SK-N-SH treated with all-trans-retinoic acid at 6 μM for 48 hours (cell line): ENCODE measurements at regions not wholly inside any gene's neighbourhood (a gene's known extent, or its start where the extent isn't known, plus 50 kb on each side); places are given as distances from the start of the nearest gene placed in this dataset.

Experiments
- ATAC-seq: fragments of 200-7000 bp; cut with Tn5 transposase; 3 replicates; pipeline ENCODE4 v1.9.1; 2020; ENCODE audit warnings: mild to moderate bottlenecking, moderate library complexity
- ARNTL ChIP-seq: fragments of 450-650 bp; formaldehyde crosslinking; IDR thresholded peaks from 2 replicates; pipeline ENCODE4 v1.5.0; 2020; ENCODE audit warnings: low read depth, mild to moderate bottlenecking, moderate library complexity, borderline replicate concordance
- BACH2 ChIP-seq: fragments of 250-450 bp; sonication (Bioruptor Pico); IDR thresholded peaks from 2 replicates; pipeline ENCODE4 v1.9.0; 2021; ENCODE audit warnings: mild to moderate bottlenecking, borderline replicate concordance
- CREB5 ChIP-seq: fragments of 250-450 bp; sonication (Bioruptor Pico); IDR thresholded peaks from 2 replicates; pipeline ENCODE4 v1.5.1; 2020; ENCODE audit warnings: low read depth, mild to moderate bottlenecking, moderate library complexity
- CSDC2 ChIP-seq: fragments of 250-450 bp; sonication (Bioruptor Pico); IDR thresholded peaks from 2 replicates; pipeline ENCODE4 v1.5.0; 2020; ENCODE audit warnings: mild to moderate bottlenecking, moderate library complexity
- ESRRG ChIP-seq: fragments of 250-450 bp; sonication (Bioruptor Pico); IDR thresholded peaks from 2 replicates; pipeline ENCODE4 v1.6.1; 2021; ENCODE audit warnings: mild to moderate bottlenecking
- GLIS3 ChIP-seq: fragments of 250-450 bp; sonication (Bioruptor Pico); IDR thresholded peaks from 2 replicates; pipeline ENCODE4 v1.5.0; 2020; ENCODE audit warnings: mild to moderate bottlenecking, moderate library complexity
- ISL1 ChIP-seq: fragments of 250-450 bp; sonication (Bioruptor Pico); IDR thresholded peaks from 2 replicates; pipeline ENCODE4 v2.1.2; 2022; ENCODE audit warnings: mild to moderate bottlenecking, moderate library complexity
- OSR1 ChIP-seq: fragments of 250-450 bp; sonication (Bioruptor Pico); IDR thresholded peaks from 2 replicates; pipeline ENCODE4 v1.8.0; 2022; ENCODE audit warnings: moderate library complexity, mild to moderate bottlenecking, inconsistent platforms
- PATZ1 ChIP-seq: fragments of 250-450 bp; sonication (Bioruptor Pico); IDR thresholded peaks from 2 replicates; pipeline ENCODE4 v1.8.0; 2020; ENCODE audit warnings: mild to moderate bottlenecking, moderate library complexity, borderline replicate concordance
- RARB ChIP-seq: fragments of 250-450 bp; sonication (Bioruptor Pico); IDR thresholded peaks from 2 replicates; pipeline ENCODE4 v1.8.0; 2021; ENCODE audit warnings: mild to moderate bottlenecking, moderate library complexity
- SNAI2 ChIP-seq: fragments of 250-450 bp; sonication (Bioruptor Pico); IDR thresholded peaks from 2 replicates; pipeline ENCODE4 v1.5.0; 2020; ENCODE audit warnings: mild to moderate bottlenecking, moderate library complexity
- TCF4 ChIP-seq: fragments of 250-450 bp; sonication (Bioruptor Pico); IDR thresholded peaks from 2 replicates; pipeline ENCODE4 v1.8.0; 2021; ENCODE audit warnings: mild to moderate bottlenecking, moderate library complexity, borderline replicate concordance
- TOX ChIP-seq: fragments of 250-450 bp; sonication (Bioruptor Pico); IDR thresholded peaks from 2 replicates; pipeline ENCODE4 v1.8.0; 2021; ENCODE audit warnings: mild to moderate bottlenecking, moderate library complexity, borderline replicate concordance
- ZFP3 ChIP-seq: fragments of 250-450 bp; sonication (Bioruptor Pico); IDR thresholded peaks from 2 replicates; pipeline ENCODE4 v1.5.0; 2020; ENCODE audit warnings: mild to moderate bottlenecking, moderate library complexity
- ZFP30 ChIP-seq: fragments of 450-650 bp; formaldehyde crosslinking; IDR thresholded peaks from 2 replicates; pipeline ENCODE4 v1.5.0; 2022; ENCODE audit warnings: mild to moderate bottlenecking, moderate library complexity
- ZNF70 ChIP-seq: fragments of 450-650 bp; formaldehyde crosslinking; IDR thresholded peaks from 2 replicates; pipeline ENCODE4 v1.5.0; 2020; ENCODE audit warnings: mild to moderate bottlenecking, moderate library complexity
- ZNF8 ChIP-seq: fragments of 450-650 bp; formaldehyde crosslinking; IDR thresholded peaks from 2 replicates; pipeline ENCODE4 v1.5.0; 2020; ENCODE audit warnings: mild to moderate bottlenecking, moderate library complexity
- TF ChIP-seq, protein P1 (sequence below): fragments of 250-450 bp; sonication (Bioruptor Pico); IDR thresholded peaks from 2 replicates; pipeline ENCODE4 v1.5.1; 2021; ENCODE audit warnings: mild to moderate bottlenecking, moderate library complexity
- TF ChIP-seq, protein P2 (sequence below): fragments of 250-450 bp; sonication (Bioruptor Pico); IDR thresholded peaks from 2 replicates; pipeline ENCODE4 v1.5.0; 2020; ENCODE audit warnings: mild to moderate bottlenecking, moderate library complexity
- TF ChIP-seq, protein P3 (sequence below): fragments of 250-450 bp; sonication (Bioruptor Pico); IDR thresholded peaks from 2 replicates; pipeline ENCODE4 v1.8.0; 2021; ENCODE audit warnings: low read depth, mild to moderate bottlenecking, moderate library complexity, borderline replicate concordance

DNA sequence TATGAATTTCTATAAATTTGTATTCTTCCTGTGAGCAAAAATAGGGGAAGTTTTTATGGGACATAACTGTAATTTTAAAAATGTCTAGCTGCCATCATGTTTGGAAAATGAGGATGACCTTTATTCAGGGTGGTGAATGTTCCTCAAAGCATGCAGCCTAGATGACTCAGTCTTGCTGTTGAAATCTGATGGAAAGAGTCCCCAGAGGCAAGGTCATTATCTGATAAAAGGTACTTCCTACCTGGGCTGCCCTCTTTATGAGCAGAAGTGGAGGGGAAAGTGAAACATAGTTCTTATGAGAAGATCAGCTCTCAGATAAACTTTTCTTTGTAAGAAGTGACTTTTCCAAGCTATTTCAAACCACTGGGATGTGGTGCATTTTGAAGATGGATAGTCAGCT lies 1144.7 kb upstream of the PIK3C3 start (continued):
- TF ChIP-seq, protein P1, sequence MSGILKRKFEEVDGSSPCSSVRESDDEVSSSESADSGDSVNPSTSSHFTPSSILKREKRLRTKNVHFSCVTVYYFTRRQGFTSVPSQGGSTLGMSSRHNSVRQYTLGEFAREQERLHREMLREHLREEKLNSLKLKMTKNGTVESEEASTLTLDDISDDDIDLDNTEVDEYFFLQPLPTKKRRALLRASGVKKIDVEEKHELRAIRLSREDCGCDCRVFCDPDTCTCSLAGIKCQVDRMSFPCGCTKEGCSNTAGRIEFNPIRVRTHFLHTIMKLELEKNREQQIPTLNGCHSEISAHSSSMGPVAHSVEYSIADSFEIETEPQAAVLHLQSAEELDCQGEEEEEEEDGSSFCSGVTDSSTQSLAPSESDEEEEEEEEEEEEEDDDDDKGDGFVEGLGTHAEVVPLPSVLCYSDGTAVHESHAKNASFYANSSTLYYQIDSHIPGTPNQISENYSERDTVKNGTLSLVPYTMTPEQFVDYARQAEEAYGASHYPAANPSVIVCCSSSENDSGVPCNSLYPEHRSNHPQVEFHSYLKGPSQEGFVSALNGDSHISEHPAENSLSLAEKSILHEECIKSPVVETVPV (CRISPR knock-in tag): no peak
- TF ChIP-seq OSR1 (CRISPR knock-in tag): no peak
- no peak for TF ChIP-seq ISL1 (CRISPR knock-in tag)
- no peak for TF ChIP-seq ARNTL (CRISPR knock-in tag)
- no peak for TF ChIP-seq ZFP30 (CRISPR knock-in tag)

GRCh38 chr18:40789286-40789685 lies 1165.7 kb upstream of the PIK3C3 start:
- TF ChIP-seq GLIS3 (CRISPR knock-in tag): no peak
- TF ChIP-seq, protein P2, sequence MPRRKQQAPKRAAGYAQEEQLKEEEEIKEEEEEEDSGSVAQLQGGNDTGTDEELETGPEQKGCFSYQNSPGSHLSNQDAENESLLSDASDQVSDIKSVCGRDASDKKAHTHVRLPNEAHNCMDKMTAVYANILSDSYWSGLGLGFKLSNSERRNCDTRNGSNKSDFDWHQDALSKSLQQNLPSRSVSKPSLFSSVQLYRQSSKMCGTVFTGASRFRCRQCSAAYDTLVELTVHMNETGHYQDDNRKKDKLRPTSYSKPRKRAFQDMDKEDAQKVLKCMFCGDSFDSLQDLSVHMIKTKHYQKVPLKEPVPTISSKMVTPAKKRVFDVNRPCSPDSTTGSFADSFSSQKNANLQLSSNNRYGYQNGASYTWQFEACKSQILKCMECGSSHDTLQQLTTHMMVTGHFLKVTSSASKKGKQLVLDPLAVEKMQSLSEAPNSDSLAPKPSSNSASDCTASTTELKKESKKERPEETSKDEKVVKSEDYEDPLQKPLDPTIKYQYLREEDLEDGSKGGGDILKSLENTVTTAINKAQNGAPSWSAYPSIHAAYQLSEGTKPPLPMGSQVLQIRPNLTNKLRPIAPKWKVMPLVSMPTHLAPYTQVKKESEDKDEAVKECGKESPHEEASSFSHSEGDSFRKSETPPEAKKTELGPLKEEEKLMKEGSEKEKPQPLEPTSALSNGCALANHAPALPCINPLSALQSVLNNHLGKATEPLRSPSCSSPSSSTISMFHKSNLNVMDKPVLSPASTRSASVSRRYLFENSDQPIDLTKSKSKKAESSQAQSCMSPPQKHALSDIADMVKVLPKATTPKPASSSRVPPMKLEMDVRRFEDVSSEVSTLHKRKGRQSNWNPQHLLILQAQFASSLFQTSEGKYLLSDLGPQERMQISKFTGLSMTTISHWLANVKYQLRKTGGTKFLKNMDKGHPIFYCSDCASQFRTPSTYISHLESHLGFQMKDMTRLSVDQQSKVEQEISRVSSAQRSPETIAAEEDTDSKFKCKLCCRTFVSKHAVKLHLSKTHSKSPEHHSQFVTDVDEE (CRISPR knock-in tag): no peak
- no peak for TF ChIP-seq PATZ1 (CRISPR knock-in tag)
- TF ChIP-seq ARNTL (CRISPR knock-in tag): no peak
- no peak for TF ChIP-seq CSDC2
- TF ChIP-seq, protein P3, sequence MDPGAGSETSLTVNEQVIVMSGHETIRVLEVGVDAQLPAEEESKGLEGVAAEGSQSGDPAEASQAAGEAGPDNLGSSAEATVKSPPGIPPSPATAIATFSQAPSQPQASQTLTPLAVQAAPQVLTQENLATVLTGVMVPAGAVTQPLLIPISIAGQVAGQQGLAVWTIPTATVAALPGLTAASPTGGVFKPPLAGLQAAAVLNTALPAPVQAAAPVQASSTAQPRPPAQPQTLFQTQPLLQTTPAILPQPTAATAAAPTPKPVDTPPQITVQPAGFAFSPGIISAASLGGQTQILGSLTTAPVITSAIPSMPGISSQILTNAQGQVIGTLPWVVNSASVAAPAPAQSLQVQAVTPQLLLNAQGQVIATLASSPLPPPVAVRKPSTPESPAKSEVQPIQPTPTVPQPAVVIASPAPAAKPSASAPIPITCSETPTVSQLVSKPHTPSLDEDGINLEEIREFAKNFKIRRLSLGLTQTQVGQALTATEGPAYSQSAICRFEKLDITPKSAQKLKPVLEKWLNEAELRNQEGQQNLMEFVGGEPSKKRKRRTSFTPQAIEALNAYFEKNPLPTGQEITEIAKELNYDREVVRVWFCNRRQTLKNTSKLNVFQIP (CRISPR knock-in tag): no peak
- TF ChIP-seq CREB5 (CRISPR knock-in tag): no peak
- no peak for TF ChIP-seq TCF4
- no peak for TF ChIP-seq ZNF70 (CRISPR knock-in tag)
- no peak for TF ChIP-seq BACH2 (CRISPR knock-in tag)
- no peak for TF ChIP-seq ZFP3 (CRISPR knock-in tag)
- no peak for ATAC-seq

- TF ChIP-seq ARNTL (CRISPR knock-in tag) (no peak), CSDC2 (no peak), ZNF8 (CRISPR knock-in tag) (no peak), ZFP30 (CRISPR knock-in tag) (no peak), RARB (no peak), ISL1 (CRISPR knock-in tag) (no peak), ZNF70 (CRISPR knock-in tag) (no peak), TOX (CRISPR knock-in tag) (no peak), ESRRG (CRISPR knock-in tag) (no peak), SNAI2 (CRISPR knock-in tag) (no peak), TCF4 (no peak)
- TF ChIP-seq, protein P2 (CRISPR knock-in tag): no peak
- TF ChIP-seq, protein P1 (CRISPR knock-in tag): no peak
- ATAC-seq: no peak
Observed at GRCh38 chr18:40782453-40783130, 1172.4 kb upstream of the PIK3C3 start.
